ENCODE measurements at regions not wholly inside any gene's neighbourhood (a gene's known extent, or its start where the extent isn't known, plus 50 kb on each side); places are given as distances from the start of the nearest gene placed in this dataset.

GRCh38 chr5:145633474-145633873 is 201.7 kb downstream of the PRELID2 start:
- TF ChIP-seq POLR2AphosphoS5 (IDR thresholded peaks at IDR 0.05; ENCODE audit: low read depth) (no peak), CTCF (conservative IDR thresholded peaks at IDR 0.05; ENCODE audit: low read depth in 2 of 2) (no peak), EZH2 (IDR thresholded peaks at IDR 0.05; ENCODE audit: low read depth, unreplicated experiment) (no peak), REST (IDR thresholded peaks at IDR 0.05; ENCODE audit: unreplicated experiment) (no peak)

All from GM23338 (cell line).